GM19035 (cell line): ENCODE measurements at regions not wholly inside any gene's neighbourhood (a gene's known extent, or its start where the extent isn't known, plus 50 kb on each side); places are given as distances from the start of the nearest gene placed in this dataset.
A peak's percentile ranks its signal among the peaks of the same experiment; 100 is the strongest.
"Not testable (repeated sequence)": the region's sequence is repeated elsewhere in the genome, so short reads cannot be mapped to it uniquely, and the experiment has no call there.

Source experiments
- ATAC-seq: cut with Tn5 transposase; IDR thresholded peaks from one replicate; pipeline ENCODE4 v1.9.1; 2021; ENCODE audit not compliant: unreplicated experiment

DNA sequence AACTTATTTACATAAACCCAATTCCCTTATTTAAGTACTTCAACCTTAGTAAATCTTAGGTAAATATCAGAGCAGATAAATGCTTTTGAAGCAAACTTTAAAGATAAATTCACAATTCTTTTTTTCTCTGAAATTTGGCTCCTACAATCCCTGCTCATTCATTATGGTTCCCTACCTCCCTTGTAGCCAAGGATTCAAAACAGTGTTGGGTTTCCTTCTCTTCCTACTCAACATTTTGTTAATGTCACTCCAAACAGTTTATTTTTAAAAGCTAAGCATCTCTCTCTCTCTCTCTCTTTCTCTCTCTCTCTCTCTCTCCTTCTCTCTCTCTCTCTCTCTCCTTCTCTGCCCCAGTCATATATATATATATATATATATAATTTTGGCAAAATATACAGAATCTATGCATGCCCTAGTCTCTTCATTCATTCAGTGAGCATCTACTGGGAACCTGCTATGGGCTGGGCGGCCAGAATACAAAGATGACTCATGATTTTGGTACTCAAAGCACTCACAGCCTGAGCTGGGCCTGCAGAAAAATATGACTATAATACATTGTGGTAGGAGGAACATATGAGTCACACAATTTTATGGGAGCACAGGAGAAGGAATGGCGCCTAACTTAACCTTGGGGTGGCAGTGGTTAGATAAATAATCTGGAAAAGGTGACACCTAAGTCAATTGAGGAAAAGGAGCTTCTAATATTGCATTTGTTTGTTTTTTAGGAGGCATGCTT is 123.7 kb upstream of the DHRS4 start:
- ATAC-seq, result no peak

DNA sequence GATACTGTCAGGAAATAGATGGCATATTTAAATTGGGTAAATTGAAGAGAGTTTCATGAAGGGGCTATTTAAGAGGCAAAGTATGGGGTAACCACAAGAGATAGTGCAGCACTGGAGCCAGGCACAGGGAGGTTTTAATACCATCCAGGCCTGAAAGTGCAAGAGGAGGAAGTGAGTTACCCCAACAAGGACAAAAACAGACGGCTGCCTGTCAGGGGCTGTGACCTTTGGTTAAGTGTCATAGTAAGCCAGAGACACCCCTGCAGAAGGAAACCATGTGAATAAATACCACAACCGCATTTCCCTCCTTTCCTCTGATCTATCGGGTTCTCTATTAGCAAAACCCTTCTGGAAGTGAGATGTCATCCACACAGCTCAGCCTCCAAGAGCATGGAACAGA is 122.0 kb upstream of the DHRS4 start:
- ATAC-seq, result no peak

- no peak for ATAC-seq
Observed at GRCh38 chr14:23861666-23862065, 91.9 kb upstream of the DHRS4 start.

- no peak for ATAC-seq
Observed at GRCh38 chr14:23862513-23862912, 91.1 kb upstream of the DHRS4 start.

DNA sequence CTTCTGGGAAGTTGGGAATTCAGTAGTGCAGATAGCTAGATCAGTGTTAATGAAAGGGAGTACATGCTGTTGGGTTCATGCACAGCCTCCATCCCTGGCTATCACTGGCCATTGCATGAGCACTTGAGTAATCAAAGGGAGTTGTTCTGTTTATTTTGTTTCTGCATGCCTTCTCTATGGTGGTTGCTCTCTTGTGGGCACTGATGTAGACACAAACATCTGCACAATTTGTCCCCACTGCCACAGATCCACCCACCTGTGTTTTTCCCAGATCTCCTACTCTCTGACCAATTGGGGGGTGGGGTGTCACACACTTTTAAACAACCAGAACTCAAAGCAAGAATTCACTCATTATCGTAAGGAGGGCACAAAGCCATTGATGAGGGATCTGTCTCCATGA is 89.7 kb upstream of the DHRS4 start:
- no peak for ATAC-seq

- ATAC-seq, result no peak
Observed at GRCh38 chr14:23864259-23864658, 89.3 kb upstream of the DHRS4 start.

DNA sequence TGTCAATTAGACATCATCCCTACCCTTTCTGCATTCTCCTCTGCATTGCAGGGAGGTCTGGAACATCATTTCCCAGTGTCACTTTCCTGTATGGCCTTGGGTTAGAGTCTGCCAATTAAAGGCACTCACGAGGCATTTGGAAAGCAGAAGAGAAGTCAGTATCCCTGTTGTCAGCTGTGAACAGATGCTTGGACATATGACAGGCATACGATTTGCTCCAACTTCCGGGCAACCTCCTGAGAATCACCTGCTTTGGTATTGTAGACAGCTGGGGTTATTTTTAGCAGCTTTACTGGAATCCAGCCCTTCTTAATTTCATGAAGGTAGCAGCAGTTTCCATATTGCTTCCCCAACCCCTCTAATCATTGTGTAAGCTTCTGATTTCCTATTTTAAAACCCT is 88.7 kb upstream of the DHRS4 start:
- ATAC-seq, result no peak

DNA sequence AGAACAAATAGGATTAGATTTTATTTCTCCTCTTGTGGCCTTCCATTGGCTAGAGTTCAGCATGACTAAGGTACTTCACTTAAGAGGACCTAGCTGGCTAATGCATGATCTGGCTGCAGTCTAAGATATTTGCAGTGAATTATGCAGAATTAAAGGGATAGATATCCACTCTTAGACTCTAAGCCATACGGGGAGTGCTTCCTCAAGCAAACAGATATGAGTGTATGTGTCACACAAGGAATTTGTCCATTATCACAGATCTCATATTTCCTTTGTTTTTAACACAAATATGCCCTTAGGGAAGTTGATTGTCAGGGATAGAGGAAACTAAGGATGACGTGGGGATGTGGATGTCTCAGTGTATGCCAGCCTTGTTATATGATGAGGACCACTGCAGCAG is 88.1 kb upstream of the DHRS4 start:
- no peak for ATAC-seq

DNA sequence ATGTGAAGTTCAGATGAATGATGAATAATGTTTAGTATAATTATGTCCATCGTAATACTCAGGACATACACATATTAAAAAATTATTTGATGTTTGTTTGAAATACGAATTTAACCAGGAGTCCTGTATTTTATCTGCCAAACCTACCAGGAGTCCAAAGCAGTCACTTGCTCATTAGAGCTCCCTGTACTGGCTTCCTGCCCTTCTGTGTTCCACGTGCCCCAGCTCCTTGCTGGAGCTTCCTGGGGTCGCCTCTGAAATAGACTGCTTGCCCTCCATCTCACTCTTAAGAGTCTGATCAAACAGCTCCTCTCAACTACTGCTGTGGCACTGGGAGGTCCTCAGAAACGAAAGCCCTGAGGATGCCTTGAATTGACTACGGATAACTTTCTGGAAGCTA is 87.3 kb upstream of the DHRS4 start:
- no peak for ATAC-seq

DNA sequence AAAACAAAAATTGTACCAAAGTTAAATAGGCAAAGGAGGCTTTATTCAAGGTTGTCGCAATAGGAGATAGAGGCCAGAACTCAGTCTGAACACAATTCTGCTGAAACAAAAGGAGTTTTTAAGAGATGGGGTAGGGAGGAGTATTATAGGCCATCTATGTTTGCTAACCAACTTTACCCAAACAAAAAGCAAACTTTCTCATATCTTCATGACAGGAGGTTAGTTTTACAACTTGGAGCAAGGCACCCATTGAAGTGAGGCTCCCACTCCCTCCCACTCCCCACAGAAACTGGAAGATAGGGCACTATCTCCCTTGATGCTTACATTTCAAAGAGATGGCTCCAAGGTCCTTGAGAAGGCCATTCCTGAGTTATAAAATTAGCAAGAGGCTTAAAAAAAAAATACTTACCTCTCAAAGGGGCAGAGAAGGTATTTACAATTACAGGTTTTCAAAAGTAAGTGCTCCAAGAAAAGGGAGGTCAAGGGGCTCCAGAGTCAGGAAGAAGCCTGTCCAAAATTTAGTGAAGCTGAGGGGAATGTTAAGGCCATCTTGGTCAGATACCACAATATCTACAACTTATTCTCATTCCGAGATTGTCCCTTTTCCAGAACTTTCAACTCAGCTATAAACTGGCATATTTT is 84.4 kb upstream of the DHRS4 start:
- ATAC-seq, result no peak

DNA sequence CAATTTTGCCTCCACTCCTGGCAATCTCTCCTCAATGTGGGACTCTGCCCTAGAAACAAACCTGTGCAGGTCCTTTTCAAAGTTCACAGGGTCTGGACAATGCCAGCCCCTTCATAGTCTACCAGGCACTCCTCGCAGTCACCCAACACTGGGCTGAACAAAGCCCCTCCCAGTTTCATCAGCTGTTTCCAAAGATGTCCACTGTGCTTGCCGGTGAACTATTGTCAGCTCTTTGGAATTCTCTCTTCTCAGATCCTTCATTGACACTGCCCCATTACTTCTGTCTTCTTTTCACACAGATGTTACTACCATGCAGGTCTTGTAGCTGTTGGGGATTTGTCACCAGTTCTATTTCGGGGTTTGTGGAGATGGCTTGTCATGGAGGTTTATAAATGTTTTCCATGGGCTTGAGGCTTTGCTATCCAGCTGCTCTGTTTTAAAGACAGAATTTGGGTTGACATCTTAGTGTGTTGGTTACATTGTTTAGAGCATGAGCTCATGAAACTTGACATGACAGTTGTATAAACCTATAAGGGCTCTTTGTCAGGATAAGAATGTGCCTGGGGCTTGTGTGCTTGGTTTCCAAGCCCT is 77.3 kb upstream of the DHRS4 start:
- no peak for ATAC-seq

GRCh38 chr14:23877111-23877510 is 76.5 kb upstream of the DHRS4 start:
- peak; percentile 63 for ATAC-seq

- peak; percentile 76 for ATAC-seq
Observed at GRCh38 chr14:23877538-23878180, 75.9 kb upstream of the DHRS4 start.

GRCh38 chr14:23881282-23881681 is 72.3 kb upstream of the DHRS4 start:
- ATAC-seq, result no peak

DNA sequence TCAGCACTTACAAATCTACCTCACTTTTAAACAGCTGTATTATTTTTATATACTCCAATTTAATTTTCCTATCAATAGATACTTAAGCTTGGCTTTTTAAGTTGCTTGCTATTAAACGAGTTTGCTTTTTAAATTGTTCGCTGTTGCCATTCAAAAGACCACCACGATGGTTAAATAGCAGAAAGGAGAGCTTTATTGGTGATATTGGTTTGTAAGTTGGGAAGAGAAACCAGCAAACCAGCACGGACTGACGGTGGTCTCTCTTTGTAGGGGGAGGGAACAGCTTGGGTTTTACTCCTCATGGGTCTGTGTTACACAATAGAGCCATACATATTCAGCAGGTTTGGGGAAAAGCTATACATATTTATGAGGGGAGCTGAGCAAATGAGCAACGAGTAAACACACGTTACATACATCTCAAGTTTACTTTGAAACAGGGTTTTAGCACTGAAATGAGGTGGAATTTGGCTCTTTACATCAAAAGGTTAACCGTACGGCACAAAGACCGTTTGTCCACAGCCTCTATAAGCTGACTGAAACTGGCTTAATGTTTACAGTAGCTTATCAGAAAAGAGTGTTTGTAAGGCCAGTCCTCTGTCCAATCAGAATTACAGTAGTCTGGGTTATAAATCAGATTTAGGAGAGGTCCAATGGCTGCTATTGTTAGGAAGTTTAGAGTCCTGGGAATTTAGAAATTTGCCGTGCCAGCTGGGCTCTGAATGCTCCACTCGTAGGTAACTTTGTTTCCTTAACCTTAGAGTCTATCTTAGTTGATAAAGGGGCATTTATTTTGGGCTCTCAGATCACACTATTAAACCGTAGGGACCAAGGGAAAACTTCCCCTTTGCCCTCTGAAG is 69.7 kb upstream of the DHRS4 start:
- no peak for ATAC-seq

- ATAC-seq, result no peak
Observed at GRCh38 chr14:23884541-23884904, 69.0 kb upstream of the DHRS4 start.

GRCh38 chr14:23887536-23887935 is 66.0 kb upstream of the DHRS4 start:
- no peak for ATAC-seq

DNA sequence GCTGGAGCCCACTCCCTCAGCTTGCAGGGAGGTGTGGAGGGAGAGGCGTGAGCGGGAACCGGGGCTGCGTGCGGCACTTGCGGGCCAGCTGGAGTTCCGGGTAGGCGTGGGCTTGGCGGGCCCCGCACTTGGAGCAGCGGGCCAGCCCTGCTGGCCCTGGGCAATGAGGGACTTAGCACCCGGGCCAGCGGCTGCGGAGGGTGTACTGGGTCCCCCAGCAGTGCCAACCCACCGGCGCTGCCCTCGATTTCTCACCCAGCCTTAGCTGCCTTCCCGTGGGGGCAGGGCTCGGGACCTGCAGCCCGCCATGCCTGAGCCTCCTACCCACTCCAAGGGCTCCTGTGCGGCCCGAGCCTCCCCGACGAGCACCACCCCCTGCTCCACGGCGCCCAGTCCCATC is 61.9 kb upstream of the DHRS4 start:
- ATAC-seq, result not testable (repeated sequence)

GRCh38 chr14:23892289-23892688 is 61.3 kb upstream of the DHRS4 start:
- ATAC-seq, result not testable (repeated sequence)

GRCh38 chr14:23894362-23895052 is 59.1 kb upstream of the DHRS4 start:
- no peak for ATAC-seq

DNA sequence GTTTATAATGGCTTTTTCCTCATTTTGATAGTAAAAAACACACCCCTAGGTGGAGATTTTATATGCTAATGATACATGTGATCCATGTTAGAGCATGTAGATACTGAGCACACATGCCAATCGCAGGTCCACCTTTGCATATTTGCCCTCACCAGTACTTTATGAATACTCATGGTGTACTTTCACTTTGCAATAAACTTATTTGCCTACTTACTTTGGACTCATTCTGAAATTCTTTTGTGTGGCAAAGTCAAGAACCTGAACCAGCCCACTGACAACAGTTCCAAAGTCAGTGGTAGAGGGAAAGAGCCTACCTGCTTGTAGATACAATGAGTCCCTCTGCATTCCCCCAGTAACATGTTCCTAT is 58.5 kb upstream of the DHRS4 start:
- ATAC-seq, result no peak
